Stimulated activated CD4-positive, alpha-beta T cell treated with anti-CD3 and anti-CD28 coated beads, Interleukin-4, amount 100 ng/mL, for 24 hours (primary cell): ENCODE measurements at regions not wholly inside any gene's neighbourhood (a gene's known extent, or its start where the extent isn't known, plus 50 kb on each side); places are given as distances from the start of the nearest gene placed in this dataset.
"Not testable (repeated sequence)": the region's sequence is repeated elsewhere in the genome, so short reads cannot be mapped to it uniquely, and the experiment has no call there.

ENCODE experiments used
- DNase-seq: peaks from one replicate; pipeline ENCODE4 v3.0.0-alpha.2; 2020

GRCh38 chr4:11894977-11895376 is 466.3 kb upstream of the HS3ST1 start:
- no peak for DNase-seq

- DNase-seq, result no peak
Observed at GRCh38 chr4:11894221-11894620, 465.5 kb upstream of the HS3ST1 start.

GRCh38 chr4:11889099-11889498 is 460.4 kb upstream of the HS3ST1 start:
- DNase-seq, result no peak

GRCh38 chr4:11881947-11882346 is 453.3 kb upstream of the HS3ST1 start:
- no peak for DNase-seq

- DNase-seq, result no peak
Observed at GRCh38 chr4:11881364-11881763, 452.7 kb upstream of the HS3ST1 start.

GRCh38 chr4:11878241-11878640 is 449.5 kb upstream of the HS3ST1 start:
- DNase-seq, result no peak

- DNase-seq, result no peak
Observed at GRCh38 chr4:11876104-11876503, 447.4 kb upstream of the HS3ST1 start.

GRCh38 chr4:11869191-11869870 is 440.6 kb upstream of the HS3ST1 start:
- DNase-seq, result no peak

GRCh38 chr4:11866391-11866790 is 437.7 kb upstream of the HS3ST1 start:
- no peak for DNase-seq

- no peak for DNase-seq
Observed at GRCh38 chr4:11860996-11861395, 432.3 kb upstream of the HS3ST1 start.

GRCh38 chr4:11857881-11858280 is 429.2 kb upstream of the HS3ST1 start:
- DNase-seq, result no peak

- DNase-seq, result no peak
Observed at GRCh38 chr4:11847167-11847566, 418.5 kb upstream of the HS3ST1 start.

GRCh38 chr4:11843927-11844326 is 415.2 kb upstream of the HS3ST1 start:
- DNase-seq, result no peak

GRCh38 chr4:11843340-11843739 is 414.6 kb upstream of the HS3ST1 start:
- no peak for DNase-seq

- no peak for DNase-seq
Observed at GRCh38 chr4:11842620-11843263, 414.0 kb upstream of the HS3ST1 start.

GRCh38 chr4:11839889-11840288 is 411.2 kb upstream of the HS3ST1 start:
- DNase-seq, result no peak

- DNase-seq, result no peak
Observed at GRCh38 chr4:11831739-11832138, 403.0 kb upstream of the HS3ST1 start.

GRCh38 chr4:11824566-11824965 is 395.9 kb upstream of the HS3ST1 start:
- DNase-seq, result no peak

- no peak for DNase-seq
Observed at GRCh38 chr4:11821772-11822430, 393.2 kb upstream of the HS3ST1 start.

- DNase-seq, result no peak
Observed at GRCh38 chr4:11817088-11817487, 388.4 kb upstream of the HS3ST1 start.

GRCh38 chr4:11814758-11815157 is 386.1 kb upstream of the HS3ST1 start:
- DNase-seq, result no peak

GRCh38 chr4:11813951-11814446 is 385.3 kb upstream of the HS3ST1 start:
- no peak for DNase-seq

GRCh38 chr4:11811521-11811920 is 382.8 kb upstream of the HS3ST1 start:
- not testable (repeated sequence) for DNase-seq

GRCh38 chr4:11805842-11806241 is 377.1 kb upstream of the HS3ST1 start:
- no peak for DNase-seq
